OCI-LY3 (cell line): ENCODE measurements at regions not wholly inside any gene's neighbourhood (a gene's known extent, or its start where the extent isn't known, plus 50 kb on each side); places are given as distances from the start of the nearest gene placed in this dataset.

Source experiments
- H2AFZ ChIP-seq: fragments of 200-600, 300-600 bp; shearing (Covaris generic); 2 replicates; pipeline ENCODE4 v1.6.0; 2014; ENCODE audit warnings: antibody characterized with exemption, low read depth, low read length
- H3K27ac ChIP-seq: fragments of 200-600, 300-600 bp; sonication (generic); 2 replicates; pipeline ENCODE4 v1.5.1; 2014; ENCODE audit warnings: mild to moderate bottlenecking, low read length, moderate library complexity, mixed read lengths
- H3K27me3 ChIP-seq: fragments of 200-600, 300-600 bp; sonication (generic); 2 replicates; pipeline ENCODE4 v1.6.1; 2014; ENCODE audit warnings: low read depth, low read length, mixed read lengths
- H3K36me3 ChIP-seq: fragments of 200-600, 300-600 bp; sonication (generic); replicated peaks from 2 replicates; pipeline ENCODE3; 2014; ENCODE audit warnings: low read depth, low read length, mixed read lengths
- H3K4me1 ChIP-seq: fragments of 300-600, 200-600 bp; sonication (generic); 2 replicates; pipeline ENCODE4 v1.6.1; 2014; ENCODE audit warnings: low read length, mixed read lengths
- H3K4me2 ChIP-seq: fragments of 200-600, 300-600 bp; sonication (generic); 2 replicates; pipeline ENCODE4 v1.6.1; 2014; ENCODE audit warnings: low read length, mixed read lengths
- H3K4me3 ChIP-seq: fragments of 300-600, 200-600 bp; sonication (generic); 2 replicates; pipeline ENCODE4 v1.5.1; 2014; ENCODE audit warnings: antibody characterized with exemption, mild to moderate bottlenecking, low read length, moderate library complexity
- H3K79me2 ChIP-seq: fragments of 300-600, 200-600 bp; shearing (Covaris generic); 2 replicates; pipeline ENCODE4 v1.6.1; 2014; ENCODE audit warnings: mild to moderate bottlenecking, low read length, mixed read lengths
- H3K9ac ChIP-seq: fragments of 300-600, 200-600 bp; shearing (Covaris generic); 2 replicates; pipeline ENCODE4 v1.6.0; 2014; ENCODE audit warnings: mild to moderate bottlenecking, low read length, moderate library complexity
- H3K9me3 ChIP-seq: fragments of 200-600, 300-600 bp; shearing (Covaris generic); 2 replicates; pipeline ENCODE4 v1.6.1; 2014; ENCODE audit warnings: low read length, mixed read lengths; ENCODE audit not compliant: insufficient read depth
- H4K20me1 ChIP-seq: fragments of 200-600, 300-600 bp; sonication (generic); 2 replicates; pipeline ENCODE4 v1.6.1; 2016; ENCODE audit warnings: low read length, mixed read lengths; ENCODE audit not compliant: insufficient read depth
- CTCF ChIP-seq: fragments of 200-600, 300-600 bp; sonication (generic); IDR thresholded peaks from 2 replicates; pipeline ENCODE4 v1.5.1; 2014; ENCODE audit warnings: antibody characterized with exemption, low read length, low read depth
- EZH2phosphoT487 ChIP-seq: fragments of 200-600 bp; shearing (Covaris generic); IDR thresholded peaks from 2 replicates; pipeline ENCODE4 v1.6.1; 2018; ENCODE audit warnings: antibody characterized with exemption, mixed run types, low read depth

- no peaks in the 10 kb centered on the region for H3K36me3 ChIP-seq
- no peaks in the 10 kb centered on the region for H4K20me1 ChIP-seq
- H3K9me3 ChIP-seq: no peaks in the 10 kb centered on the region
- H3K4me2 ChIP-seq: no peak overlapping the region
- H3K79me2 ChIP-seq: no peaks in the 10 kb centered on the region
- no peak overlapping the region for H2AFZ ChIP-seq
- no peak overlapping the region for H3K27ac ChIP-seq
- no peak for TF ChIP-seq CTCF
- TF ChIP-seq EZH2phosphoT487: no peak
- peaks cover 13% of the 10 kb centered on the region for H3K4me1 ChIP-seq
- no peak overlapping the region for H3K4me3 ChIP-seq
- no peaks in the 10 kb centered on the region for H3K27me3 ChIP-seq
- no peak overlapping the region for H3K9ac ChIP-seq
These were observed 116.9 kb downstream of the PFDN4 start for GRCh38 chr20:54324652-54325285.

- Histone ChIP-seq H3K36me3 (peaks cover 2% of the 10 kb centered on the region), H3K4me2 (no peak overlapping the region)
- TF ChIP-seq EZH2phosphoT487: no peak
- no peak for TF ChIP-seq CTCF
These were observed 127.4 kb downstream of the PFDN4 start for GRCh38 chr20:54335299-54335698.

GRCh38 chr20:54337144-54337543 is 129.3 kb downstream of the PFDN4 start:
- no peaks in the 10 kb centered on the region for H3K27me3 ChIP-seq
- H3K27ac ChIP-seq: no peak overlapping the region
- H3K4me3 ChIP-seq: no peak overlapping the region
- H3K79me2 ChIP-seq: no peaks in the 10 kb centered on the region
- H3K4me2 ChIP-seq: no peak overlapping the region
- no peak overlapping the region for H3K9ac ChIP-seq
- H2AFZ ChIP-seq: no peak overlapping the region
- peaks cover 2% of the 10 kb centered on the region for H3K36me3 ChIP-seq
- TF ChIP-seq EZH2phosphoT487 (no peak), CTCF (no peak)
- peaks cover 8% of the 10 kb centered on the region for H3K4me1 ChIP-seq
- no peaks in the 10 kb centered on the region for H4K20me1 ChIP-seq
- H3K9me3 ChIP-seq: no peaks in the 10 kb centered on the region

More at GRCh38 chr20:54335299-54335698, 127.4 kb downstream of the PFDN4 start:
- Histone ChIP-seq H4K20me1 (no peaks in the 10 kb centered on the region), H2AFZ (no peak overlapping the region), H3K9ac (no peak overlapping the region), H3K27ac (no peak overlapping the region), H3K4me1 (peaks cover 8% of the 10 kb centered on the region), H3K4me3 (no peak overlapping the region), H3K27me3 (no peaks in the 10 kb centered on the region), H3K79me2 (no peaks in the 10 kb centered on the region), H3K9me3 (no peaks in the 10 kb centered on the region)

GRCh38 chr20:54339093-54339492 is 131.2 kb downstream of the PFDN4 start:
- H3K27ac ChIP-seq: no peak overlapping the region
- peaks cover 2% of the 10 kb centered on the region for H3K36me3 ChIP-seq
- H4K20me1 ChIP-seq: no peaks in the 10 kb centered on the region
- no peak overlapping the region for H3K4me3 ChIP-seq
- H3K4me2 ChIP-seq: peak overlapping the region; percentile 17; the same call in 1 of the 2 replicates
- TF ChIP-seq CTCF: no peak
- no peak for TF ChIP-seq EZH2phosphoT487
- peaks cover 8% of the 10 kb centered on the region for H3K4me1 ChIP-seq
- no peaks in the 10 kb centered on the region for H3K27me3 ChIP-seq
- no peak overlapping the region for H3K9ac ChIP-seq
- 0 out of 2 replicates have a peak overlapping the region, but pooled peaks have one; percentile 46 for H2AFZ ChIP-seq
- no peaks in the 10 kb centered on the region for H3K9me3 ChIP-seq
- no peaks in the 10 kb centered on the region for H3K79me2 ChIP-seq
